GM23338 (cell line): ENCODE measurements at regions not wholly inside any gene's neighbourhood (a gene's known extent, or its start where the extent isn't known, plus 50 kb on each side); places are given as distances from the start of the nearest gene placed in this dataset.

Source experiments
- ATAC-seq: fragments of 200-7000 bp; cut with Tn5 transposase; 3 replicates; pipeline ENCODE4 v1.9.1; 2020
- DNase-seq: peaks from one replicate; pipeline ENCODE4 v3.0.0-alpha.2; 2015; ENCODE audit warnings: low spot score
- H2AFZ ChIP-seq: fragments of 200-600 bp; sonication (generic); 2 replicates; pipeline ENCODE4 v1.8.0; 2016; ENCODE audit warnings: antibody characterized with exemption, mild to moderate bottlenecking, moderate library complexity
- H3F3A ChIP-seq: fragments of 200-600 bp; sonication (generic); replicated peaks from 2 replicates; pipeline ENCODE4 v1.8.0; 2017; ENCODE audit warnings: antibody characterized with exemption, mixed run types, low read depth
- H3K27ac ChIP-seq: fragments of 200-600 bp; sonication (generic); 2 replicates; pipeline ENCODE4 v1.6.1; 2016; ENCODE audit warnings: low read depth
- H3K27me3 ChIP-seq: fragments of 200-600 bp; sonication (generic); 2 replicates; pipeline ENCODE4 v1.8.0; 2016; ENCODE audit warnings: mild to moderate bottlenecking, mixed run types, moderate library complexity; ENCODE audit not compliant: insufficient read depth
- H3K36me3 ChIP-seq: fragments of 200-600 bp; sonication (generic); 2 replicates; pipeline ENCODE4 v1.8.0; 2016; ENCODE audit warnings: mild to moderate bottlenecking; ENCODE audit not compliant: insufficient read depth
- H3K4me1 ChIP-seq: fragments of 200-600 bp; sonication (generic); 2 replicates; pipeline ENCODE4 v1.8.0; 2016; ENCODE audit warnings: mild to moderate bottlenecking, moderate library complexity; ENCODE audit not compliant: insufficient read depth
- H3K4me2 ChIP-seq: fragments of 200-600 bp; sonication (generic); 2 replicates; pipeline ENCODE4 v1.7.1; 2017; ENCODE audit warnings: mixed run types
- H3K4me3 ChIP-seq: fragments of 200-600 bp; sonication (generic); 2 replicates; pipeline ENCODE4 v1.6.1; 2016; ENCODE audit warnings: mixed run types
- H3K79me2 ChIP-seq: fragments of 200-600 bp; sonication (generic); replicated peaks from 2 replicates; pipeline ENCODE4 v1.8.0; 2017; ENCODE audit warnings: mild to moderate bottlenecking; ENCODE audit not compliant: insufficient read depth
- H3K9me2 ChIP-seq: fragments of 200-600 bp; sonication (generic); 2 replicates; pipeline ENCODE4 v1.8.0; 2017; ENCODE audit not compliant: insufficient read depth
- H4K20me1 ChIP-seq: fragments of 200-600 bp; sonication (generic); replicated peaks from 2 replicates; pipeline ENCODE4 v1.8.0; 2017; ENCODE audit warnings: mild to moderate bottlenecking; ENCODE audit not compliant: insufficient read depth
- H3K27ac Mint-ChIP-seq: 2 replicates; pipeline ENCODE4 v1.8.0; 2020; ENCODE audit warnings: inconsistent platforms, mild to moderate bottlenecking, moderate library complexity, mixed read lengths
- H3K27me3 Mint-ChIP-seq: 3 replicates; pipeline ENCODE4 v1.8.0; 2022; ENCODE audit warnings: low read depth, mild to moderate bottlenecking, moderate library complexity, mixed read lengths, inconsistent platforms; ENCODE audit not compliant: insufficient read depth, poor library complexity
- H3K36me3 Mint-ChIP-seq: 3 replicates; pipeline ENCODE4 v1.8.0; 2021; ENCODE audit warnings: low read depth, mild to moderate bottlenecking, inconsistent platforms, moderate library complexity, mixed read lengths
- H3K4me1 Mint-ChIP-seq: 3 replicates; pipeline ENCODE4 v1.8.0; 2020; ENCODE audit warnings: mild to moderate bottlenecking, inconsistent platforms, mixed read lengths
- H3K4me3 Mint-ChIP-seq: 3 replicates; pipeline ENCODE4 v1.8.0; 2021; ENCODE audit warnings: moderate library complexity, mild to moderate bottlenecking, inconsistent platforms, mixed read lengths
- H3K9me3 Mint-ChIP-seq: 3 replicates; pipeline ENCODE4 v1.8.0; 2020; ENCODE audit warnings: moderate library complexity, mild to moderate bottlenecking, inconsistent platforms, mixed read lengths
- CREB1 ChIP-seq: fragments of 250-450 bp; sonication (Bioruptor Pico); IDR thresholded peaks from 2 replicates; pipeline ENCODE4 v1.5.0; 2020; ENCODE audit warnings: low read depth, mild to moderate bottlenecking, moderate library complexity
- CTCF ChIP-seq, 2 experiments: fragments of 200-600 bp in 1 of 2; sonication (generic) in 1 of 2; conservative IDR thresholded peaks; 2 replicates each; pipeline versions ENCODE4 v1.5.1 to v1.6.1; 2016 to 2017; ENCODE audit warnings: antibody characterized with exemption in 2 of 2, low read depth in 2 of 2, mild to moderate bottlenecking in 2 of 2, moderate library complexity in 1 of 2
- ETS1 ChIP-seq: IDR thresholded peaks from 2 replicates; pipeline ENCODE4 v1.6.1; 2016; ENCODE audit warnings: antibody characterized with exemption
- EZH2 ChIP-seq: fragments of 200-600 bp; sonication (generic); IDR thresholded peaks from one replicate; pipeline ENCODE4 v1.8.0; 2017; ENCODE audit warnings: antibody characterized with exemption, mild to moderate bottlenecking, low read depth; ENCODE audit not compliant: unreplicated experiment
- EZH2phosphoT487 ChIP-seq: fragments of 200-600 bp; sonication (generic); IDR thresholded peaks from one replicate; pipeline ENCODE4 v1.8.1; 2018; ENCODE audit warnings: antibody characterized with exemption; ENCODE audit not compliant: unreplicated experiment
- POLR2AphosphoS5 ChIP-seq: IDR thresholded peaks from 2 replicates; pipeline ENCODE4 v1.6.1; 2016; ENCODE audit warnings: antibody characterized with exemption, low read depth
- REST ChIP-seq: IDR thresholded peaks from one replicate; pipeline ENCODE4 v1.6.1; 2018; ENCODE audit warnings: antibody characterized with exemption; ENCODE audit not compliant: unreplicated experiment
- STAT1 ChIP-seq: IDR thresholded peaks from one replicate; pipeline ENCODE4 v1.6.1; 2016; ENCODE audit warnings: antibody characterized with exemption; ENCODE audit not compliant: unreplicated experiment
- ZNF114 ChIP-seq: fragments of 250-450 bp; sonication (Bioruptor Pico); IDR thresholded peaks from 2 replicates; pipeline ENCODE4 v1.5.0; 2020; ENCODE audit warnings: mild to moderate bottlenecking, moderate library complexity
- ZNF331 ChIP-seq: fragments of 250-450 bp; sonication (Bioruptor Pico); IDR thresholded peaks from 2 replicates; pipeline ENCODE4 v1.5.0; 2020; ENCODE audit warnings: low read depth, mild to moderate bottlenecking, moderate library complexity

- H3K36me3 Mint-ChIP-seq = no peaks in the 10 kb centered on the region
- Histone ChIP-seq H3K27ac (no peak overlapping the region), H3K27me3 (no peaks in the 10 kb centered on the region), H3K36me3 (no peaks in the 10 kb centered on the region), H3K9me2 (no peaks in the 10 kb centered on the region), H3F3A (no peaks in the 10 kb centered on the region), H2AFZ (no peak overlapping the region), H3K4me1 (no peaks in the 10 kb centered on the region), H3K79me2 (no peaks in the 10 kb centered on the region), H3K4me3 (no peak overlapping the region), H3K4me2 (no peak overlapping the region), H4K20me1 (no peaks in the 10 kb centered on the region)
- peaks cover 5% of the 10 kb centered on the region; the same call in 1 of the 3 replicates for H3K4me1 Mint-ChIP-seq
- H3K4me3 Mint-ChIP-seq = no peak overlapping the region
- no peak for ATAC-seq
- H3K27me3 Mint-ChIP-seq = peaks cover 1% of the 10 kb centered on the region
- no peak for DNase-seq
- no peak for TF ChIP-seq STAT1
- no peak for TF ChIP-seq EZH2
- TF ChIP-seq EZH2phosphoT487 = no peak
- no peak for TF ChIP-seq ZNF114 (CRISPR knock-in tag)
- no peak for TF ChIP-seq CTCF (conservative IDR thresholded peaks at IDR 0.05; ENCODE audit: low read depth in 2 of 2)
- peaks cover 4% of the 10 kb centered on the region; the same call in 2 of the 3 replicates for H3K9me3 Mint-ChIP-seq
- H3K27ac Mint-ChIP-seq = no peak overlapping the region
Measured at GRCh38 chr10:88162852-88163251, 299.4 kb downstream of the PTEN start.

GRCh38 chr10:88163572-88163971 is 300.1 kb downstream of the PTEN start:
- Mint-ChIP-seq H3K4me1 (peaks cover 5% of the 10 kb centered on the region; the same call in 1 of the 3 replicates), H3K4me3 (no peak overlapping the region), H3K27ac (no peak overlapping the region), H3K9me3 (peaks cover 5% of the 10 kb centered on the region; the same call in 2 of the 3 replicates), H3K36me3 (no peaks in the 10 kb centered on the region), H3K27me3 (peaks cover 1% of the 10 kb centered on the region)
- Histone ChIP-seq H3F3A (no peaks in the 10 kb centered on the region), H3K27ac (no peak overlapping the region), H2AFZ (no peak overlapping the region), H3K36me3 (peaks cover 3% of the 10 kb centered on the region), H3K4me1 (no peaks in the 10 kb centered on the region), H3K4me3 (no peak overlapping the region), H4K20me1 (no peaks in the 10 kb centered on the region), H3K27me3 (no peaks in the 10 kb centered on the region), H3K9me2 (no peaks in the 10 kb centered on the region), H3K4me2 (no peak overlapping the region), H3K79me2 (no peaks in the 10 kb centered on the region)
- DNase-seq (no peak), ATAC-seq (no peak)
- TF ChIP-seq ETS1 = no peak
- TF ChIP-seq REST = no peak
- no peak for TF ChIP-seq POLR2AphosphoS5
- TF ChIP-seq ZNF331 (CRISPR knock-in tag) = no peak
- no peak for TF ChIP-seq CREB1 (CRISPR knock-in tag)
- TF ChIP-seq CTCF (conservative IDR thresholded peaks at IDR 0.05; ENCODE audit: low read depth in 2 of 2) = no peak
